ENCODE measurements at regions not wholly inside any gene's neighbourhood (a gene's known extent, or its start where the extent isn't known, plus 50 kb on each side); places are given as distances from the start of the nearest gene placed in this dataset.

- Histone ChIP-seq H3K27ac (ENCODE audit: extremely low read length, insufficient read depth, low read length) (no peak overlapping the region), H3K9me3 (ENCODE audit: low read length) (no peaks in the 10 kb centered on the region), H3K9ac (ENCODE audit: insufficient read depth, low read depth, low read length) (no peak overlapping the region), H3K4me3 (replicated peaks in 1 of 3; ENCODE audit: insufficient read depth in 1 of 3, low read depth in 2 of 3, low read length in 3 of 3) (no peak overlapping the region), H3K4me2 (ENCODE audit: low read depth, low read length) (no peak overlapping the region), H3K27me3 (ENCODE audit: control insufficient read depth in 1 of 2, insufficient read depth in 2 of 2, low read length in 2 of 2) (no peaks in the 10 kb centered on the region), H4K20me1 (ENCODE audit: insufficient read depth, low read length) (no peaks in the 10 kb centered on the region), H3K79me2 (ENCODE audit: insufficient read depth, low read length) (no peaks in the 10 kb centered on the region), H3K4me1 (ENCODE audit: insufficient read depth, low read length) (no peaks in the 10 kb centered on the region), H2AFZ (ENCODE audit: low read length) (no peak overlapping the region), H3K36me3 (replicated peaks in 1 of 2; ENCODE audit: control insufficient read depth in 1 of 2, insufficient read depth in 2 of 2, low read length in 2 of 2) (no peaks in the 10 kb centered on the region)
- FAIRE-seq (no peak), DNase-seq (ENCODE audit: low spot score) (no peak), ATAC-seq (no peak)
- intact Hi-C loops (cut with micrococcal nuclease; ENCODE audit: unreplicated experiment) (no loop called here), in situ Hi-C loops (cut with HindIII; ENCODE audit: extremely low pct_ligation_motif_present, low pct_unique_long_range_greater_than_20kb) (no loop called here)
- no TSS peak for BruUV-seq (replicated peaks)
- 11% methylated on average over 2 of the region's 2 CpGs for WGBS (ENCODE audit: low lambda C conversion rate)
- ChIA-PET POLR2A (no interaction called here), CTCF (ENCODE audit: low intra/inter-chr PET ratio, low total read pairs) (no interaction called here)
- TF ChIP-seq RAD51 (IDR thresholded peaks at IDR 0.05; ENCODE audit: borderline replicate concordance) (no peak), ETS1 (CRISPR knock-in tag; IDR thresholded peaks at IDR 0.05) (no peak), CENPX (CRISPR knock-in tag; IDR thresholded peaks at IDR 0.05) (no peak), ZNF230 (CRISPR knock-in tag; IDR thresholded peaks at IDR 0.05) (no peak), ZNF251 (CRISPR knock-in tag; IDR thresholded peaks at IDR 0.05) (no peak), SNAPC5 (CRISPR knock-in tag; IDR thresholded peaks at IDR 0.05; ENCODE audit: borderline replicate concordance) (no peak), ZBTB8A (CRISPR knock-in tag; IDR thresholded peaks at IDR 0.05; ENCODE audit: borderline replicate concordance, low read depth) (no peak), ATF1 (CRISPR knock-in tag; IDR thresholded peaks at IDR 0.05) (no peak), ZFP91 (CRISPR knock-in tag; IDR thresholded peaks at IDR 0.05; ENCODE audit: borderline replicate concordance) (no peak)
Measured at GRCh38 chr2:194087089-194087958, 1569.7 kb upstream of the SLC39A10 start.
